LNCaP clone FGC (cell line): ENCODE measurements at regions not wholly inside any gene's neighbourhood (a gene's known extent, or its start where the extent isn't known, plus 50 kb on each side); places are given as distances from the start of the nearest gene placed in this dataset.

ENCODE experiments used
- DNase-seq: peaks from one replicate; pipeline ENCODE4 v3.0.0-alpha.2; 2011; ENCODE audit warnings: low read depth
- H3K4me3 ChIP-seq: 2 replicates; pipeline ENCODE4 v1.5.1; 2011; ENCODE audit warnings: mild to moderate bottlenecking, low read depth, low read length, control low read depth
- CTCF ChIP-seq: IDR thresholded peaks from 2 replicates; pipeline ENCODE4 v1.5.1; 2012; ENCODE audit warnings: mild to moderate bottlenecking; ENCODE audit not compliant: control insufficient read depth, insufficient read depth; ENCODE audit errors: extremely low read depth

- H3K4me3 ChIP-seq = no peak overlapping the region
- TF ChIP-seq CTCF = no peak
- no peak for DNase-seq
Measured at GRCh38 chr7:130888468-130888867, 154.5 kb upstream of the KLF14 start.

GRCh38 chr7:130890176-130891020 lies 156.4 kb upstream of the KLF14 start:
- no peak for DNase-seq
- no peak overlapping the region for H3K4me3 ChIP-seq
- TF ChIP-seq CTCF = no peak

GRCh38 chr7:130891254-130892094 lies 157.5 kb upstream of the KLF14 start:
- no peak for TF ChIP-seq CTCF
- no peak overlapping the region for H3K4me3 ChIP-seq
- no peak for DNase-seq

GRCh38 chr7:130893441-130893894 lies 159.5 kb upstream of the KLF14 start:
- no peak overlapping the region for H3K4me3 ChIP-seq
- no peak for DNase-seq
- TF ChIP-seq CTCF = no peak

GRCh38 chr7:130894146-130894908 lies 160.3 kb upstream of the KLF14 start:
- no peak for TF ChIP-seq CTCF
- H3K4me3 ChIP-seq = no peak overlapping the region
- no peak for DNase-seq

- no peak for TF ChIP-seq CTCF
- DNase-seq = no peak
- H3K4me3 ChIP-seq = no peak overlapping the region
Measured at GRCh38 chr7:130894909-130895750, 161.1 kb upstream of the KLF14 start.
